ENCODE measurements at regions not wholly inside any gene's neighbourhood (a gene's known extent, or its start where the extent isn't known, plus 50 kb on each side); places are given as distances from the start of the nearest gene placed in this dataset.
"Not testable (repeated sequence)": the region's sequence is repeated elsewhere in the genome, so short reads cannot be mapped to it uniquely, and the experiment has no call there.

GRCh38 chr5:159805021-159805420 lies 111.3 kb upstream of the ADRA1B start:
- no peak for TF ChIP-seq CTCF (IDR thresholded peaks at IDR 0.05)
- no peak for ATAC-seq (ENCODE audit: low FRiP score)
- DNase-seq (ENCODE audit: low spot score), result no peak

GRCh38 chr5:159807135-159807534 lies 109.1 kb upstream of the ADRA1B start:
- DNase-seq (ENCODE audit: low spot score), result not testable (repeated sequence)

DNA sequence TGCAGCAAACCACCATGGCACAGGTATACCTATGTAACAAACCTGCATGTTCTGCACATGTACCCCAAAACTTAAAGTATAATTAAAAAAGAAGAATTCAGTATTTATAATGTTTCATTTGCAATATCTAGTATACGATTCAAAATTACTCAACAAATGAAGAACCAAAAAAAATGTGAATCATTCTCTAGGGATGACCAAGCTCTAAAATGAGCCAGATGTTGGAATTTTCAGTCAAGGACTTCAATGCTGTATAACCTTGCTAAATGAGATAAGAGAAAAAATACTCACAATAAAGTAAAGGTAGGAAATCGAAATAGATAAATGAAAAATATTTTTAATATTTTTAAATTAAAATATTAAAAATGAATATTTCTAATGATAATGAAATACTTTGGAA lies 108.7 kb upstream of the ADRA1B start:
- ATAC-seq (ENCODE audit: low FRiP score) (no peak), DNase-seq (ENCODE audit: low spot score) (no peak)
- no peak for TF ChIP-seq CTCF (IDR thresholded peaks at IDR 0.05)

More at GRCh38 chr5:159807135-159807534, 109.1 kb upstream of the ADRA1B start:
- ATAC-seq (ENCODE audit: low FRiP score), result not testable (repeated sequence)

GRCh38 chr5:159811712-159812111 lies 104.6 kb upstream of the ADRA1B start:
- TF ChIP-seq CTCF (IDR thresholded peaks at IDR 0.05), result no peak
- DNase-seq (ENCODE audit: low spot score) (no peak), ATAC-seq (ENCODE audit: low FRiP score) (no peak)

GRCh38 chr5:159812759-159813158 lies 103.5 kb upstream of the ADRA1B start:
- DNase-seq (ENCODE audit: low spot score); ATAC-seq (ENCODE audit: low FRiP score): not testable (repeated sequence)

DNA sequence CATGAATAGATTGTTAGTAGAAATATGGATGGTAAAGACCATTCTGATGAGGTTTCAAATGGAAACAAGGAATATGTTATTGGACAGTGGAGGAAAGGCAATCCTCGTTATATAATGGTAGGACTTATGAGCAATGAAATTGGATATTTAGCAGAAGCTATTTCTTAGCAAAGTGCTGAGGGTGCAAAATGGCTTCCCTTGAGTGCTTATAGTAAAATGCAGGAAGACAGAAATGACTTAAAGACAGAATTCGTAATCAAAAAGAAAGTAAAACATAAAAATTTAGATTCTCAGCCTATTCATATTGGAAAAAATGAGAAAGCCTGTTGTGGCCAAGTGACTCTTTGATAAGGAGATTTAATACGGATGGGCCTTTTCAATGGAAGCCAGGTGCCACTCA lies 102.1 kb upstream of the ADRA1B start:
- TF ChIP-seq CTCF (IDR thresholded peaks at IDR 0.05), result no peak
- ATAC-seq (ENCODE audit: low FRiP score) (no peak), DNase-seq (ENCODE audit: low spot score) (no peak)

GRCh38 chr5:159814805-159815585 lies 101.3 kb upstream of the ADRA1B start:
- TF ChIP-seq CTCF (IDR thresholded peaks at IDR 0.05), result no peak
- no peak for DNase-seq (ENCODE audit: low spot score)
- no peak for ATAC-seq (ENCODE audit: low FRiP score)

DNA sequence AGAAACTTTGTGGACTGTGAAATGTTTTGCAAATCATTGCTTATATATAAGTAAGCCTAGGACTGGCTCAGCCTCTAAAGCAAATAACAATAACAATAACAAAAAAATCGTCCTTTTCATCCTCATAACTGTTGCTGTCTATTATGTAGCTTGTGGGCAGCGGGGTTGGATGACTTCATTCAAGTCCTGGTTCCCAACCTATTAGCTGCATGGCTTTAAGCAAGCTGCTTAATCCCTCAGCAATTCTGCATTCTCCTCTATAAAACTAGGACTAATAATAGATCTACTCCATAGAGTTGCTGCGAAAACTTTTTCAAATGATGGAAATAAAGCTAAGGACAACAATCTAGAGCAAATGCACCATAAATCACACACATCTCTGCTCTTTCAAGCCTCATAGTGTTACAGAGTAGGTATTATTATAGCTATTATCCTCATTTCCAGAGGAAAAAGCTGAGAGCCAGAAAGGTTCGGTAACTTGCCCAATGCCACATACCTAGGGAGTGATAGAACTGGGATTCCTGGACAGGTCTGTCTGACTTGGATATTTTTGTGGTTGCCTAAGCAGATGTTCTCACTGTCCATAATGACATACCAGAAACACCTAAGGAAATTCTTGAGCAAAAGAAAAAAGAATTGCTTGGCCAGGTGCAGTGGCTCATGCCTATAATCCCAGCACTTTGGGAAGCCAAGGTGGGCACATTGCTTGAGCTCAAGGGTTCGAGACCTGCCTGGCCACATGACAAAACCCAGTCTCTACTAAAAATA lies 98.8 kb upstream of the ADRA1B start:
- TF ChIP-seq CTCF (IDR thresholded peaks at IDR 0.05), result no peak
- DNase-seq (ENCODE audit: low spot score), result no peak
- no peak for ATAC-seq (ENCODE audit: low FRiP score)
